ENCODE measurements at regions not wholly inside any gene's neighbourhood (a gene's known extent, or its start where the extent isn't known, plus 50 kb on each side); places are given as distances from the start of the nearest gene placed in this dataset.

- TF ChIP-seq GATA1 (IDR thresholded peaks at IDR 0.05; ENCODE audit: low read depth, low read length), result no peak
- no peak for TF ChIP-seq POLR2A (IDR thresholded peaks at IDR 0.05; ENCODE audit: low read length)
- DNase-seq, result no peak
Measured at GRCh38 chr3:104672331-104672730, 694.4 kb upstream of the ALCAM start.

GRCh38 chr3:104673981-104674380 lies 692.7 kb upstream of the ALCAM start:
- TF ChIP-seq POLR2A (IDR thresholded peaks at IDR 0.05; ENCODE audit: low read length) (no peak), GATA1 (IDR thresholded peaks at IDR 0.05; ENCODE audit: low read depth, low read length) (no peak)
- no peak for DNase-seq

DNA sequence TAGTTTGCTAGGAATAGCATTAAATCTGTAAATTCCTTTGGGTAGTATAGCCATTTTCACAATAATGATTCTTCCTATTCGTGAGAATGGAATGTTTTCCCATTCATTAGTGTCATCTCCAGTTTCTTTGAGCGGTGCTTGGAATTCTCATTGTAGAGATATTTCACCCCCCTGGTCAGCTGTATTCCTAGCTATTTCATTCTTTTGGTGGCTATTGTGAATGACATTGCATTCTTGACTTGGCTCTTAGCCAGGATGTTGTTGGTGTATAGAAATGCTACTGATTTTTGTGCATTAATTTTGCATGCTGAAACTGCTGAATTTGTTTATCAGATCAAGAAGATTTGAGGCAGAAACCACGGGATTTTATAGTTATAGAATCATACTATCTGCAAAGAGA lies 690.5 kb upstream of the ALCAM start:
- DNase-seq, result no peak
- TF ChIP-seq GATA1 (IDR thresholded peaks at IDR 0.05; ENCODE audit: low read depth, low read length) (no peak), POLR2A (IDR thresholded peaks at IDR 0.05; ENCODE audit: low read length) (no peak)

GRCh38 chr3:104677932-104678331 lies 688.8 kb upstream of the ALCAM start:
- DNase-seq, result no peak
- TF ChIP-seq POLR2A (IDR thresholded peaks at IDR 0.05; ENCODE audit: low read length), result no peak
- TF ChIP-seq GATA1 (IDR thresholded peaks at IDR 0.05; ENCODE audit: low read depth, low read length), result no peak

GRCh38 chr3:104685492-104685891 lies 681.2 kb upstream of the ALCAM start:
- TF ChIP-seq GATA1 (IDR thresholded peaks at IDR 0.05; ENCODE audit: low read depth, low read length) (no peak), POLR2A (IDR thresholded peaks at IDR 0.05; ENCODE audit: low read length) (no peak)
- DNase-seq, result no peak

GRCh38 chr3:104687362-104687761 lies 679.3 kb upstream of the ALCAM start:
- TF ChIP-seq POLR2A (IDR thresholded peaks at IDR 0.05; ENCODE audit: low read length) (no peak), GATA1 (IDR thresholded peaks at IDR 0.05; ENCODE audit: low read depth, low read length) (no peak)
- DNase-seq, result no peak

- no peak for DNase-seq
- no peak for TF ChIP-seq POLR2A (IDR thresholded peaks at IDR 0.05; ENCODE audit: low read length)
- no peak for TF ChIP-seq GATA1 (IDR thresholded peaks at IDR 0.05; ENCODE audit: low read depth, low read length)
Measured at GRCh38 chr3:104696470-104696869, 670.2 kb upstream of the ALCAM start.

DNA sequence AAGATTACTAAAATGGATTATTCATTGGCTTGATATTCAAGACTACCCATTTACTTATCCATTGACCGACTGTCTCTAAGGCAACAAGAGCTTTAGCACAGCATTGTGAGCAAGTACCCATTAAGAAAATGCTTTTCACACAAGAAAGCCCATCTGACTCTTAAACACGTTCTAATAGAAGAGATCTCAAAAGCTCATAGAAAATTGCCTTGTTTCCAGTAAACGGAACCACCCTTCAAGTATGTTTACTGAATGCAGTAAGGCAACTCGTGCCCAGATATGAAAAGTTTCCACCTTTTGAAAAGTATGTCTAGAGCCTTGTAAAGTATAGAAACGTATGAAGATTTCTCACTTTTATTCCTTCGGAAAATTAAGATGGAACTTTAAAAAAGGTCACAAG lies 655.3 kb upstream of the ALCAM start:
- DNase-seq, result no peak
- no peak for TF ChIP-seq POLR2A (IDR thresholded peaks at IDR 0.05; ENCODE audit: low read length)
- TF ChIP-seq GATA1 (IDR thresholded peaks at IDR 0.05; ENCODE audit: low read depth, low read length), result no peak

DNA sequence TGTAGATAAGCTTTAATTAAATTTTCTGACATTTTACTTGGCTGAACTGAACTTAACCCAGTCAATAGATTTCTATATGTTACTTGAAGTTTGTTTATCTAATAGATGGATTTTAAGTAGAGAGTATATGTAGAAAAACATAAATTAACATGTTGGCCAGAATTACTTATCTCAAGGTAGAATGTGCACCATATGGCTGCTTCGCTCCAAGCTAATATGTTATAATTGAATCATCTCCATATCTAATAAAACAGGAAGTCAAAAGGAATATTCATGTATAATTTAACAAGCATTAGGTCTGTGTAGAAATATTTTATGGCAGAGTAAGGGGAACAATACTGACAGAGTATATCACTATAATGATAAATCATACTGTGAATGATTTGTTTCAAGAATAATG lies 650.7 kb upstream of the ALCAM start:
- no peak for DNase-seq
- TF ChIP-seq GATA1 (IDR thresholded peaks at IDR 0.05; ENCODE audit: low read depth, low read length) (no peak), POLR2A (IDR thresholded peaks at IDR 0.05; ENCODE audit: low read length) (no peak)

- no peak for DNase-seq
- TF ChIP-seq GATA1 (IDR thresholded peaks at IDR 0.05; ENCODE audit: low read depth, low read length) (no peak), POLR2A (IDR thresholded peaks at IDR 0.05; ENCODE audit: low read length) (no peak)
Measured at GRCh38 chr3:104717828-104718196, 648.9 kb upstream of the ALCAM start.

DNA sequence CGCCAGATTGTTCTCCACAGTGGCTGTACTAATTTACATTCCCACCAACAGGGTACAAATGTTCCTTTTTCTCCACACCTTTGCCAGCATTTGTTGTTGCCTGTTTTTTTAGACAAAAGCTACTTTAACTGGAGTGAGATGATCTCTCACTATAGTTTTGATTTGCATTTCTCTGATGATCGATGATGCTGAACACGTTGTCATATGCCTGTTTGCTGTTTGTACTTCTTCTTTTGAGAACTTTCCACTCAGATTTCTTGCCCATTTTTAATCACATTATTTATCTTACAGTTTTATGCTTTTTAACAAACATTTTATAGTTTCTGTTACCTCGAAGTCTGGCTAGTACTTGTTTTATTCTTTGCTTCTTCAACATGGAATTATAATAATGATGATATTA lies 643.7 kb upstream of the ALCAM start:
- TF ChIP-seq GATA1 (IDR thresholded peaks at IDR 0.05; ENCODE audit: low read depth, low read length) (no peak), POLR2A (IDR thresholded peaks at IDR 0.05; ENCODE audit: low read length) (no peak)
- DNase-seq, result no peak

DNA sequence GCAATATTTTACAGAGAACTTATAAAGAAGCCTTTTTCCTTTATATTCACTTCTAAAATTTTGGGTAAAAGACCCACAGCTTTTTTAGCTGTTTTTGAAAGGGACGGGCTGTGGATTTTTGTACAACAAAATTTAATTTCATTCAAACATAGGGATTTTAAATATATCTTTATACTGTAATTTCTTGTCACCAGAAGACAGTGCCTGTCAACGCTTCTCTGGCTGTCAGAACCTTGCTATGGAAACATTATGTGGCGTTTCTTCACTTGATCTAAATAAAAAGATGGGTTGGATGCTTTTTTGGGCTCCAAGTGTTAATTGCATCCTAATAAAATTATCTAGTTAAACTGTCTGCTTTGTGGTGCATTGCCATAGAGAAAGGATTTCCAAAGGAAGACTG lies 635.6 kb upstream of the ALCAM start:
- TF ChIP-seq GATA1 (IDR thresholded peaks at IDR 0.05; ENCODE audit: low read depth, low read length) (no peak), POLR2A (IDR thresholded peaks at IDR 0.05; ENCODE audit: low read length) (no peak)
- no peak for DNase-seq

GRCh38 chr3:104734627-104735026 lies 632.1 kb upstream of the ALCAM start:
- TF ChIP-seq GATA1 (IDR thresholded peaks at IDR 0.05; ENCODE audit: low read depth, low read length), result no peak
- TF ChIP-seq POLR2A (IDR thresholded peaks at IDR 0.05; ENCODE audit: low read length), result no peak

DNA sequence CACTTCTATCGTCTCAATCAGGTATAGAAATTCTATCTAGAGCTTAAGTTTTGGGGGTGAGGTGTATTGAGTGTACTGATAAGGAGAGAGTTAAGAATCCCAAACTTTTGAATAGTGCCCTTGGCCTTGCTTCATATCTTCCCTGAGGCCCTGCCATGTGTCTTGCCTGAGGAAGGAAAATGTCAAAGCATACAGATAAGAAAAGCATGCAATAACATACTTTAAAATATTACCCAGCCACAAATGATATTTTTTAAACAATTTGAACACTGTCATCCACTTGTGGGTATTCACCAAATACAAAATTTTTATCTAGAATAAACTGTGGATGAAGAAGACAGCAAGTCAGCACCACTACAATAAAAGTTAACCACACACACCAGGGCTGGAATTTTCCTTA lies 631.0 kb upstream of the ALCAM start:
- no peak for TF ChIP-seq POLR2A (IDR thresholded peaks at IDR 0.05; ENCODE audit: low read length)
- TF ChIP-seq GATA1 (IDR thresholded peaks at IDR 0.05; ENCODE audit: low read depth, low read length), result no peak
- DNase-seq, result no peak

More at GRCh38 chr3:104734627-104735026, 632.1 kb upstream of the ALCAM start:
- no peak for DNase-seq

DNA sequence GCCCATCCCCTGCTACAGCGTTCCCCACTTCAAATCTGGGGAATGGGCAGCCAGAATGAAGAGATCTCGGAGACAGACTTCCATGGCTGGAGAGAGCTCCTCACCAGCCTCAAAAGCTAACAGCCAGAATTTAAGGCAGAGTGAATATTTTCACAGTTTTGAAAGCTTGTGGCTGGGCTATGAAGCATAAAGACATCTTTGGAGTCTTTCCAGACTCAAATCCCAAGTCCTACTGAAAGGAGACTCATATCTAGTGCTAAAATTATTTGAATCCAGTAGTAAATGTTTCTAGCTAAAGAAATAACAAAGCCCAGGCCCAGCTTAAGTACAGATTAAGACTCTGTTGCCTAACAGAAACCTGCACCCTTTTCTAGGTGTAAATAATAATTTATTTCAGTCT lies 628.4 kb upstream of the ALCAM start:
- TF ChIP-seq POLR2A (IDR thresholded peaks at IDR 0.05; ENCODE audit: low read length) (no peak), GATA1 (IDR thresholded peaks at IDR 0.05; ENCODE audit: low read depth, low read length) (no peak)
- no peak for DNase-seq

- TF ChIP-seq GATA1 (IDR thresholded peaks at IDR 0.05; ENCODE audit: low read depth, low read length) (no peak), POLR2A (IDR thresholded peaks at IDR 0.05; ENCODE audit: low read length) (no peak)
- DNase-seq, result no peak
Measured at GRCh38 chr3:104740874-104741379, 625.8 kb upstream of the ALCAM start.
